ENCODE measurements at regions not wholly inside any gene's neighbourhood (a gene's known extent, or its start where the extent isn't known, plus 50 kb on each side); places are given as distances from the start of the nearest gene placed in this dataset.

DNA sequence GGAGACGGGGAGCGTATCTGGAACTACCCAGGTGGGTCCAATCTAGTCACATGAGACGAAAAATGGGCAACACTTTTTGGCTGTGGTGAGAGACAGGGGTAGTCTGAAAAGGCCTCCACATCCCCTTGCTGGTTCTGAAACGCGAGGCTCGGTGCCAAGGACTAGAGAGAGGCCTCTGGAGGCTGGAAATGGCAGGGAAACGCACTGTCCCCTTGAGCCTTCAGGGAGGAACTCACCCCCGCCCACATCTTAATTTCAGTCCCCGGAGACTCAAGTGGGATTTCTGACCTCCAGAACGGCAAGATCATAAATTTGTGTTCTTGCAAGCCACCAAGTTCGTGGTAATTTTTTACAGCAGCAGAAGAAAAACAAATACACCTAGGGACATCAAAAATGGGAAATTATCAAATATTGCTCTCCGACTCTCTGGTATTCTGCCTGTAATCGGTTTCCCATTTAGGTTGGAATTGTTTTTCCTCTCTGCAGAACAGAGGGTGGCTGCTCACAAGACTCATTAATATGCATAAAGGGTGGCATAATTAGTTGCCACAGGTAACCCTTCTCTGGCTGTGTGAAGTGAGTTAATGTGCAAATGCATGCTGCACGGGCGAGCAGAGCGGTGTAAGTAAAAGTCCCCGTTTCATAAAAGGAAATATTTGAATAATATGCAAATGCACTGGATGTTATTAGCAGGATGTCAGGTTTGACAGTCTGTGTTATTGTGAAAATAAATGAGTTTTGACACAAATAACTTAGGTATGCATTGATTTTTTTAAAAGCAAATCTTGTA, 185.7 kb downstream of the ARRDC4 start:
- DNase-seq = no peak

DNA sequence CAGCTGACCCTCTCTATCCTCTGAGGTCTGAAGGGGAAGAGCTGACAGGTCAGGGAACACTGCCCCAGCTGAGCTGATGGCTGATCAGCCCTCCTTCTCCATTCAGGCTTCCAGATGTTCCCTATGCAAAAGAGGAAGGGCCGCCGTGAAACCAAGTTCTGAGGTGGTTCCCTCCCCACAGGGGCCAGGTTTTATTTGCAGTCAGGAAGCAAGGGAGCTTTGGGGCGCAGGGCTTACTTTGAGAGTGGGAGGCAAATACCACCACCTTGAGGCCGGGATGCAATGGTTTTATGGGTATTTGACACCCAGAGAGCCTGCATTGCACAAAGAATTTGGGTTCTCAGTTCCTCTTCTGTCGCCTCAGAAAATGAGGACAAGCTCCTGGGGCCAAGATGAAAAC, 186.9 kb downstream of the ARRDC4 start:
- no peak for DNase-seq

DNA sequence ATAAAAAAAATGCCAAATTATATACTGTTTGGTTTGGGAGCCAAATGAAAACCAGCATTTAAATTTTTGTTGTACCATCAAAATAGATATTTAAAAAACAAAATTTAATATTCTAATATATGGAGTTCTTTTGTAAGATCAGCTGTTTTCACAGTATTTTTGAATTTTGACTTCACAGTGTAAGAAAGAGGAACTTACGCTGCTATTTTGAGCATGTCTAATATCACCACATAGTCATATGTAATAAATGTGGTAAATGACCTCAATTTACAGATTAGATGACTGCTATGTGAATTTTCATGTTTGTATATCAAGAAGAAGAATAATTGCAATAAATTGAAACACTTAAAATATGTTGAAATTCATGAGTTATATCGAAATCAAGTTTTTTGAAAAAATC, 189.6 kb downstream of the ARRDC4 start:
- no peak for DNase-seq

DNA sequence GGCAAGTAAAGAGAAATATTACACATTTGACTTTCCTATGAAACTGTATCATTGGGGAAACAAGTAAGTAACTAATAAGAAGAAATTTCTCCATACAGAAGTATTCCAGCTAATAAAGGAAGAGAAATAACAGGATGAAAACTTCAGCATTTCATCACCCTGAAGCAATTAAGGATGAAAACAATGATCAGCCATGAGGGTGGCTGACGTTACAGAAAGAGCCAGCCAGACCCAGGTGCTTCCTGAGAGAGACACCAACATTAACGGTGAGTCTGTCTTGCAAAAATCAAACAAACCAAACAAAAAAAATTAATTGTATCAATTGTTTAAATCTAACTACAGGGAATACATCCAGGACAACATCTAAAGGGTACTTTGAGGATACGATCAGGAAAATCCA, 190.0 kb downstream of the ARRDC4 start:
- no peak for DNase-seq

DNA sequence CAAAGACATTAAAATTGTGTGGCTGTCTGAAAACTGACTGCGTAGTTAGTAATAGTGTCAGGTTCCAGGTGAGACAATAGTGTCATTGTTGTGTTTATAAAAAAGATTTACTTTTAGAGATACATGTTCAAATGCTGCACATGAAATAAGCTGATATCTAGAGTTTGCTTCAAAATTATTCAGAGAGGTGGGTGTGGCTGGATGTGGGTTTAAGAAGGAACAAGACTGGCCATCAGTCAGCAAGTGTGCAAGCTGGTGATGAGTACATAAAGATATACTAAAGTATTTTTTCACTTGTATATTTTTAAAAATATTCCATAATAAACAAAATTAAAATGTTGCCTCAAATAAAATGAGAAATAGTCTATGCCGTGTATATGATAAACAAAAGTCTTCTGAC, 190.6 kb downstream of the ARRDC4 start:
- DNase-seq = no peak

DNA sequence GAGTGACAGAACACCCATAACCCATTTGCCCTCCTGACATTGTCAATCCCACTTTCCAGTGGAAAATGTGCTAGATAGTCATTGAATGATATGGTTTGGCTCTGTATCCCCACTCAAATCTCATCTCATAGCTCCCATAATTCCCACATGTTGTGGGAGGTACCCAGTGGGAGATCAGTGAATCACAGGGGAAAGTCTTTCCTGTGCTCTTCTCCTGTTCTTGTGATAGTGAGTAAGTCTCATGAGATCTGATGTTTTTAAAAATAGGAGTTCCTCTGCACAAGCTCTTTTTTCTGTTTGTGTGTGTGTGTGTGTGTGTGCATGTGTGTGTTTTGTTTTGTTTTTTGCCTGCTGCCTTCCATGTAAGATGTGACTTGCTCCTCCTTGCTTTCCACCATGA, 191.7 kb downstream of the ARRDC4 start:
- no peak for DNase-seq

DNA sequence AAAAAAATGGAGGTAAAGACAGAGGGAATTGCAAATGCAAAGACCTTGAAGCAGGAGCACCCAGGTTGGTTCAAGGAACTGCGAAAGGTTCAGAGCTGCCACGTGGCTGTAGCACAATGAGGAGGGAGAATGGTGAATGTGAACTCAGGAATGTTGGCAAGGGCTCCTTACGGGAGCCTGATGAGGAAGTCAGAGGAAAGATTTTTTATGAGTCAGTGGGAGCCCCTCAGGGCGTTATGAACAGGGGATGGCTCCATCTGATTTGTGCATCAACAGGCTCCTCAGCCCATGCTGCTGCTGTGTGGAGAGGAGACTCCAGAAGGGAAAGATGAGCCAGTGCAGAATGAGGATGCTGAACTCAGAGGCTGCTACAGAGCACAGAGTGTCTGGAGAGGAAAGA, 194.4 kb downstream of the ARRDC4 start:
- no peak for DNase-seq

DNA sequence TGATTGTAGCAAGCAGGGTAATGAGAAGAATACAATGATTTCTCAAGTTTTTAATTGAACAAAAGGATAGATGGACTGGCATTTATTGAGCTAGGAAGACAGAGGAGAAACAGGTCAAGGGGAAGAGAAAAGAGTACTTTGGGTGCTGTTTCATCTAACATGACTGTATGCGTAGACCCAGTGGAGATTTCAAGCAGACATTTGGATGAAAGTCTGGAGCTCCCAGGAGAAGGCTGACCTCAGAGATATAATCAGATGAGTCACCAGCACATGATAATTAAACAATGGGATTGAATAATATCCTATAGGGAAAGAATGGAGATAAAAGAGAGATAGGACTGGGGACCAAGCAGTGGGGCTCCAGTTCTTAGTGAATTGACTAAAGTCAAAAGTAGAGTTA, 194.9 kb downstream of the ARRDC4 start:
- no peak for DNase-seq

DNA sequence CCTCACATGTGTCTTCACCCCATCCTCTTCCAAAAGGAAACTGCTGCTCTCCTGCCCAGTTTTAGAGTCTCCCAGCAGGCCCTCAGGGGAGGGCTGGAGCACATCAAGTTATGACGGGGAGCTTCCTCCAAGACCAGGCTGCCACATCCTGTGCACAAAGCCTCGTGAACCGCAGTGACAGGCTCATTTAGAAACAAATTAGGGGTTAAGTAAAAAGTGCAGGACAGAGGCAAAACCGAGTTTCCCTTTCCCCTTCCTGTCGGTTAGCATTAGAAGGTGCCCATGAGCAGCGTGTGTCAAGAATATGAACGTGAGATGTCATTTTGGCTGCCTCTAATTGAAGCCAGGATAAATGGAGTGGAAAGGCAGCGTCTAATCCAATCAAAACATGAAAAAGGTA, 199.7 kb downstream of the ARRDC4 start:
- no peak for DNase-seq

DNA sequence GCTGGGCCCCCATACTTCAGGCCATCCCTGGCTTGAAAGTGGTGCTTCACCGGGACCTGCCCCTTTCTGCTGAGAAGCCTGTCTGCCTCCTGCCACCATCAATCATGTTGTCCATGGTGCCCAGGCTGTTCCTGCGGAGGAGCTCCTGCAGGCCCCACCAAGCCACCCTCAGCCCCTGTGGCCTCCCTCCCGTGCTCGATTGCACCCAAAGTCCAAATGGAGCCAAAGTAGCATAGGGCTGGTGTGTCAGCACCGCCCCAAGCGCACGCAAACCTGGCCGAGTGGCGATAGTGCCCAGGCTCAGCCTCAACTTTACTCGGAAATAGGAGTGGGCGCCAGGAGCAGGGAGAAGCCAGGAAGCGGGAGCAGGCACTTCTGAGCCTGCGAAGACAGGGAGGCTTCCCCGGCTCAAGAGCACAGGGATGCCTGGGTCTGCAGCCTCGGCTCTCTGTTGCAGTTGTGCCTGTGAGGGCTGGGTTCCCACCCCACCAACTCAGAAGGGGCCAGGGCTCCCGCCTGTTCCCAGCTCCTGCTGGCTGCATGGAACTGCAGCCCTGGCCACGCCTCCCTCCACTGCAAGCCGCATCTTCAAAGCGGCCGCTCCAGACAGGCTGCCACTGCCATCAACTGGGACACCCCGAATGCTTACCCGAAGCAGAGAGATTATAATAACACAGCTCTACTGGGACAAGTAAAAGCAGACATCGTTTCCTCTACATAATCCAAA, 203.0 kb downstream of the ARRDC4 start:
- no peak for DNase-seq

DNA sequence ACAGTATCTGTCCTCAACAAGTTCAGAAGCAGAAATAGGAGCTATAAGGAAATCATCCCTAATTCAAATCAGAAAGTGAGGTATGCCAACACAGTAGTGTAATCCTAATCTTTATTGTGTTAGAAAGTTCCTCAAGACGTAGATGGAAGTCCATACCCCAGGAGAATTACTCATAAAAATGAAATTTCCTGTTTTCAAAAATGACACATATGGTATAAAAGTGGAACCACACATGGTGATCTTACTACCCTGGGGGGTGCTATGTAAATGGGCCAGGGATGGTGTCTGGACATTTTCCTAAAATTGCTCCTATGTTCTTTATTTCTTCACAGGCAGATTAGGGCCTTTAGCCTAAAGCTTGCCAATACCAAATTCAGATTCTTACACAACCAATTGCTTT, 204.1 kb downstream of the ARRDC4 start:
- DNase-seq = no peak

DNA sequence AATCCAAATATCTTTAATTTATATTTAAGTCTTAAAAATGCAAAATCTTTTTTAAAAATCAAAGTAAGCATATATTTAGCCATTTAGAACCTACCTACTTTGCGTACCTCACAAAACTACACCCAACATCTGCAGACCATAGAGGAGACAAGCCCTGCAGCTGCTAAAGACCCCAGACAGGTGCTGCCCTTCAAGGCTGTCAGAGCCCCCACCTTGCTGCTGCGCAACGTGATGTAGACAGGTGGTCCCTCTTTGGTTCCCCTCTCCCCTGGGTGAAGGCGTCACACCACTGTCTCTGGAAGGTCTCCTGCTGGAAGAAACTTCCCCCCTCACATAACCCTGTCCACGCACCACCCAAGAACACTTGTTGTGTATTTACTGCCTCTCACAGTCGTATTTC, 204.5 kb downstream of the ARRDC4 start:
- DNase-seq = no peak

DNA sequence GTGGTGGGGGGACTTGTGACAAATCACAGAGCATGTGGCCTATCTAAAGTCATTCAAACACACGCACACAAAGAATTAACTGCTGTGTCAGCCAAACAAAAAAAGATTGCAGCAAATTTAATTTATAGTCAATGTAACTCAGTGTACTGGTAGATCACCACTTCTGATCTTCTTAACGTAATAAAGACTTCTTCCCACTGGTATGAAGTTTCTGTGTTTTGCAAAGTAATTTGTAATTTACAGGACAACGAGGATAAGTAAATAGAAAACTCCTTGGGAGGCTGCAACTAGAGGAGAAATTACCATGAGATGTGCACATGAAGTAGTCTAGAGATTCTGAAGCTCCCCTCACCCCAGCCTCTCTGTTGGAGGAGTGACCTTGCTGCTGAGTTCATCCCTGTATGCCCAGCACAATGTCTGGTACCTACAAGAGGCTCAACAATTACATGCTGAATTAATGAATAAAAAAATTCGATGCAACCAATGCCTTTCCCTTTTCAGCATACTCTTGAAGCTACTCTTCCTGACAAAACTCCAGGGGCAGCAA, 207.3 kb downstream of the ARRDC4 start:
- DNase-seq = no peak

DNA sequence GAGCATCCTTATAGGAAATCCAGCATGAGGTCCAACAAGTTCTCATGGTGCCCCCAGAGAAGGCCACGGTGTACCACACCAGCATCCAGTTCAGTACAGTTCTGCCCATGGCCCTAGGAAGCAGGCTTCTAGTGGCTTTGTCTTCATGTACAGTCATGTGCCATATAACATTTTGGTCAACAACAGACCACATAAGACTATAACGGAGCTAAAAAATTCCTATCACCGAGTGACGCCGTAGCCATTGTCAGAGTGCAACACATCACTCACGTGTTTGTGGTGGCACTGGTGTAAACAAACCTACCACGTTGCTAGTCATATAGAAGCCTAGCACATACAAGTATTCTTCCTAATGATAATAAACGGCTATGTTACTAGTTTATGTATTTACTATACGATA, 209.0 kb downstream of the ARRDC4 start:
- no peak for DNase-seq

DNA sequence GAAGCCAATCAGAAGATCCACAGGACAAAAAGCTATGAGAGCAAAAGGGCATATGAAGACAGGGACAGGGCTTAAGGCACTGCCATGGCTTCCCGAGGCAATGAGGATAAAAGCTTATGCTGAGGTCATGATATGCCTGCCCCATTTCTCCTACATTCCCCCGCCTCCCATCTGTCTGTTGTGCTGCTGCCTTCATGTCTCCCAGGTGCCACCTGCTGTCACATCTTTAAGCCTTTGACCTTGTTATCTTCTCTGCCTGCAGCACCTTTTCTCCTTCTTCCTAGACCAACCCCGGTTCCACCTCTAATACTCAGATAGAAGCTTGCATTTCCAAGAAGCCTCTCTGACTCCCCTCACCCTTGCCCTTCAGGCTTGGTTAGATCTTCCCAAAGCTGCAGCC, 213.8 kb downstream of the ARRDC4 start:
- no peak for DNase-seq

DNA sequence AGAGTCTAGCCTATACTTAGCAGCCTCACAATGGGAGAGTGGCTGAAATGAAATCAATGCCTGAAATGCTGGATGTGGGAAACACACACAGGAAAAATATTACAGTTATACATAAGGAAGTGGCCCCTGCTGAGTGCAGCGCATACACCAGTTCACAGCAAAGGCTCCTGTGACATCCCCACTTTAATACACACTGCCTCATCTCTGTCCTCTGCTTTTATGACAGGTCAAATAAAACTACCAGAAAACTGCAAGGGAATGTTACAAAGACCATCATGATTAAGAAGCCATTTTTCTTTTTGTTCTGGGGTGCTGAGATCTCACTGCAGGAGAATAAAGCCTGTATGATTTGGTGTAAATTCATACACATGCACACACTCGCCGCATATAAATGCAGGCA, 214.3 kb downstream of the ARRDC4 start:
- no peak for DNase-seq

DNA sequence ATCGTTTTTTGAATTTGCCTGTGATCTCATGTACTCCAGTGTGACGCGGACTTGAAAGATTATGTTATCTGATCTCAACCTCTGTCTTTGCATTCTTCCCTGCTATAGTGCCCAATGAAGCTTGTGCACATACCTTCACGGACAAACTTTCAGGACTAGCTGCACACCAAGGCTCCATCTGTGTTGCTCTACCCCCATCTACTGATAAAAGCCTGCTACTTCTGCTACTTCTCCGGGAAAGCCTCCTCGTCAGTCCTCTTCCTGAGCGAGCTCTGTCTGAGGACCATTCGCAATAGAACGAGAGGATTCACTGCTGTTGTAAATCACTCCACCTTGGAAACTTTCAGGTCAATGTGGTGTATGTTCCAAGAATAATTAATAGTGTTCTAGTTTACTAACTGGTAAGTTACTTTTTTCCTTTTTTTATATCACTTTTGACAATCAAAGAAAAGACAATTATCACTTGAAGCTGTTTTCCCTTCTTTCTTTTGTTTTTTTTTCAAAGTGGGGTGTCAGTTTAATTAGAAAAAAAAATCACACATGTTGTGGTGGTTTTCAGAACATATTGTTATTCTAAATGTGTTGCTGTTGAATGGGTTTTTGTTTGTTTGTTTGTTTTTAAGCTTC, 217.6 kb downstream of the ARRDC4 start:
- peak; percentile 13 for DNase-seq

DNA sequence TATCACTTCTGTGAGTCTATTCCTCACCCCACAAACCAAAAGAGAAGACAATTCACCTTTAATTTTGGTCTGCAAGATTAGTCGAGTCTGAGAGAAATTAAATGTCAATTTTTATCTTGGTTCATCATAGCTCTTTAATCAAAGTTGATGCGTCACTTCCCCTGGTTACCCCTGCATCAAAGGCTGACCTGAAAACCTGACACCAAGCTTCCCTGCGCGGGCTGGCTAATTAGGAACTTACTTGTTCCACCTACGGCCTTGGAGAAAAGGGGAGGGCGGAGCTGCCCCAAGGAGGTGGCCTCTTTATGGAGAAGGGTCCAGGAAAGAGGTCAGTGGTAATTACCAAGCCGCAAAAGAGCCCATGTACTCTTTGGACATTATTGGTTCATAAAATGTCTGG, 218.4 kb downstream of the ARRDC4 start:
- DNase-seq = no peak

DNA sequence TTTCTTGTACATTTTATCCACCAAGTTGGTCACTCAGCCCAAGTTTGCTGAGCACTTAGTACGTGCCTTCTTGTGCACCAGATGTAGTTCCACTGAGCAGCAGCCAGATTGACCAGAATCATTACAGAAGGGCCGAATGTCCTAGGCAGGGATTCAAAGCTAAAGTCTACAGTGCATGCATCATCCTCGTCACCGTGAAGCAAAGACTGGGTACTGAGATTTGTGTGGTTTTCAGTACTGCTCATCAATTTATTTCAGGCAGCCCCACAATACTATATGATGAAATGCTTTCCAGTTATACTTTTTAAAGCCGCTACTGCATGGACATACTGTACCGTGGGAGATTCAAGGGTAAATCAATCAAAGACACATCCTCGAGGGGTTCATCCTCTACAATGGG, 227.0 kb downstream of the ARRDC4 start:
- no peak for DNase-seq

DNA sequence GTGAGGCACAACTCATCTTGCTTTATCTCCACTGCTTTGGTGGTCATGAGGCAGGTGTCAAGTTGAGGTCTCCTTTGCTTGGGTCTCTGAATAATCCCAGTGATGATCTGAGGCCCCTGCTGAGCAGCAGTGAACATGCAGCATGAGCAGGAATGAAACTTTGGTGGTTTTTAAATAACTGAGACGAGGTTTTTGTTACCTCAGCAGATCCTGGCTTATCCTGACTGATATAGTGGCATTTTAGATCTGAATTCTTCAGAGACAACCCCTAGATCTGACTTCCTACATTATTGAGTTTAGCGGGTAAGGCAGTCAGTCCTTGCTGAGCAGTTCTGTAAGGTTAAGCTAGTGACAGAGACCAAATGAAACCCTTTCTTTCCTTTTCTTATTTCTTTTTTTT, 230.4 kb downstream of the ARRDC4 start:
- no peak for DNase-seq

DNA sequence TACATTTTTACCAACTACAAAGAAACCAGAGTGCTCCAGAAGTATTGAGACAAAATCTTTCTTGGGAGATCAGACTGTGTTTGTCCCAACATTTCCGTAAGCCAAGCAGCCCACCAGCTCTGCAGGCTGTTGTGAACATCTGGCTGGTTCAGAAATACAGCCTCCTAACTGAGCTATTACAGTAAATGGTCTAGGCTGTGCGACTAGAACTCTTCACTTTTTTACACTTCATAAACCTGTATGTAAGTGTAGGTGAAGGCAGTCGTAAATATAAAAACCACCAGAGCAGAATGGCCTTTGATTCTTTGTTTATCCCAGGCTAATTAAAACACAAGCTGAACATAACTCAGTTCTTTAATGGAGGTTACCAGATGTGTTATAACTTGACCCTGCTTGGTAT, 235.3 kb downstream of the ARRDC4 start:
- no peak for DNase-seq

DNA sequence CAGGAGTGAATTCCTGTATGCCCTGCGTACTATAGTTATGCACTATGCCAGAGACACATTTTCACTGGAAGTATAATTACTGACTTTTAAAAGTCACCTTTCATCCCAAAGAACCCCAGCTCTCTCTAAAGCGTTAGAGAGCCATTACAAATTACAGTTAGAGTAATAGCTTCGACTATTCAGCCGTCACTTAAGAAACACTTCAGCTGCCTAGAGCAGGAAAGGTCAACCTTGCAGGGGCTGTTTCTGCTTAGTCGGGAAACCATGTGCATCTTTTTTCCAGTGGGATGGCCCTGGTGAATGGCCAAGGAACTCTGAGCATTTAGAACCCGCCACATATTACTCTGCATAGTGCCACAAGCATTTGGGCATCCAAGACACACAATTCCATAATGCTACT, 235.9 kb downstream of the ARRDC4 start:
- DNase-seq = no peak

DNA sequence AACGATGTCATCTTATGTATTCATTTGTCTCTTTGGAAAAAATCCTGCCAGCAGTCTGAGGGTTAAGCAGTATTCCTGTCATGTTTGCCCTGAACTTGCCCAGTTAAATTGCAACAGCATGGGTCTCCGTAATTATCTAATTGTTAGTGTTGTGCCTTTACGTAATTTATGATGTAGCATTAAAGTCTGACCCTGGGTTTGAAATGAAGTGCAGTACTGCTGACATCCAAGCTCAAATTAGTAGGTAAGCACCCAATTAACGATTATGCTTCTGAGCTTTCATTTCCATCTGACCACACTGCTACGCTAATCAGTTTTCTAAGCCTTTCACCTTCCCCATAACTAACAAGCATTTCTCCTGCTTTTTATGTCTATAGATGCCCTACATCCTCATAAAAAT, 241.8 kb downstream of the ARRDC4 start:
- DNase-seq = no peak
